DOHH2 (cell line): ENCODE measurements at regions not wholly inside any gene's neighbourhood (a gene's known extent, or its start where the extent isn't known, plus 50 kb on each side); places are given as distances from the start of the nearest gene placed in this dataset.

ENCODE experiments used
- H3F3A ChIP-seq: fragments of 200-600 bp; sonication (generic), shearing (Covaris generic); 2 replicates; pipeline ENCODE4 v1.6.0; 2016; ENCODE audit warnings: antibody characterized with exemption, mild to moderate bottlenecking; ENCODE audit not compliant: control insufficient read depth, insufficient read depth
- H3K27ac ChIP-seq: fragments of 200-600 bp; sonication (generic); 2 replicates; pipeline ENCODE4 v1.5.1; 2014; ENCODE audit warnings: low read depth, mild to moderate bottlenecking, low read length, moderate library complexity
- H3K27me3 ChIP-seq: fragments of 200-600 bp; sonication (generic); 2 replicates; pipeline ENCODE4 v1.6.1; 2014; ENCODE audit warnings: mild to moderate bottlenecking, low read length, mixed read lengths; ENCODE audit not compliant: control insufficient read depth
- H3K36me3 ChIP-seq: fragments of 200-600 bp; sonication (generic); 2 replicates; pipeline ENCODE4 v1.6.1; 2014; ENCODE audit warnings: mild to moderate bottlenecking, low read length, moderate library complexity, mixed read lengths; ENCODE audit not compliant: control insufficient read depth
- H3K4me1 ChIP-seq: fragments of 200-600 bp; sonication (generic); 2 replicates; pipeline ENCODE4 v1.6.1; 2014; ENCODE audit warnings: mild to moderate bottlenecking, low read length, mixed read lengths; ENCODE audit not compliant: control insufficient read depth
- H3K4me2 ChIP-seq: fragments of 200-600 bp; sonication (generic); 2 replicates; pipeline ENCODE4 v1.6.0; 2014; ENCODE audit warnings: mild to moderate bottlenecking, low read length, moderate library complexity
- H3K4me3 ChIP-seq: fragments of 200-600 bp; sonication (generic); 2 replicates; pipeline ENCODE4 v1.5.1; 2014; ENCODE audit warnings: mild to moderate bottlenecking, low read length, mixed read lengths
- H3K79me2 ChIP-seq: fragments of 200-600 bp; sonication (generic); 2 replicates; pipeline ENCODE4 v1.6.1; 2014; ENCODE audit warnings: mild to moderate bottlenecking, low read length, mixed read lengths; ENCODE audit not compliant: control insufficient read depth
- H3K9me2 ChIP-seq: fragments of 200-600 bp; sonication (generic); replicated peaks from 2 replicates; pipeline ENCODE4 v1.6.1; 2014; ENCODE audit warnings: mild to moderate bottlenecking, low read length, mixed read lengths; ENCODE audit not compliant: control insufficient read depth
- H3K9me3 ChIP-seq: fragments of 200-600 bp; sonication (generic); 2 replicates; pipeline ENCODE4 v1.6.1; 2014; ENCODE audit warnings: antibody characterized with exemption, low read length, mixed read lengths; ENCODE audit not compliant: control insufficient read depth, insufficient read depth
- H4K20me1 ChIP-seq: fragments of 200-600 bp; sonication (generic); 2 replicates; pipeline ENCODE4 v1.6.0; 2014; ENCODE audit warnings: low read depth, mild to moderate bottlenecking, antibody characterized with exemption, low read length, moderate library complexity; ENCODE audit not compliant: control insufficient read depth, insufficient read depth
- CTCF ChIP-seq: fragments of 200-600 bp; sonication (generic); IDR thresholded peaks from one replicate; pipeline ENCODE4 v1.5.1; 2014; ENCODE audit warnings: antibody characterized with exemption, mild to moderate bottlenecking, low read depth, low read length; ENCODE audit not compliant: poor library complexity, severe bottlenecking
- EZH2phosphoT487 ChIP-seq: fragments of 200-600 bp; sonication (generic); IDR thresholded peaks from 2 replicates; pipeline ENCODE4 v1.6.1; 2017; ENCODE audit warnings: borderline replicate concordance, mild to moderate bottlenecking, antibody characterized with exemption, low read length, moderate library complexity, mixed read lengths

GRCh38 chrX:124250835-124251437 lies 81.5 kb upstream of the TEX13D start:
- Histone ChIP-seq H3K4me2 (no peak overlapping the region), H4K20me1 (no peaks in the 10 kb centered on the region), H3F3A (no peaks in the 10 kb centered on the region), H3K4me1 (no peaks in the 10 kb centered on the region), H3K9me3 (no peaks in the 10 kb centered on the region), H3K4me3 (no peak overlapping the region), H3K9me2 (no peaks in the 10 kb centered on the region), H3K36me3 (no peaks in the 10 kb centered on the region), H3K27me3 (no peaks in the 10 kb centered on the region), H3K79me2 (no peaks in the 10 kb centered on the region), H3K27ac (no peak overlapping the region)
- no peak for TF ChIP-seq CTCF
- no peak for TF ChIP-seq EZH2phosphoT487

GRCh38 chrX:124254611-124255010 lies 77.8 kb upstream of the TEX13D start:
- no peak overlapping the region for H3K4me3 ChIP-seq
- H3K9me2 ChIP-seq, result no peaks in the 10 kb centered on the region
- no peak overlapping the region for H3K4me2 ChIP-seq
- H3K27ac ChIP-seq, result no peak overlapping the region
- H4K20me1 ChIP-seq, result no peaks in the 10 kb centered on the region
- no peaks in the 10 kb centered on the region for H3K79me2 ChIP-seq
- no peaks in the 10 kb centered on the region for H3K4me1 ChIP-seq
- no peaks in the 10 kb centered on the region for H3F3A ChIP-seq
- no peaks in the 10 kb centered on the region for H3K36me3 ChIP-seq
- H3K27me3 ChIP-seq, result no peaks in the 10 kb centered on the region
- no peaks in the 10 kb centered on the region for H3K9me3 ChIP-seq
- TF ChIP-seq CTCF, result no peak
- no peak for TF ChIP-seq EZH2phosphoT487

- Histone ChIP-seq H3K9me2 (no peaks in the 10 kb centered on the region), H3K4me1 (no peaks in the 10 kb centered on the region), H3K27me3 (no peaks in the 10 kb centered on the region), H3F3A (no peaks in the 10 kb centered on the region), H3K79me2 (no peaks in the 10 kb centered on the region), H3K27ac (no peak overlapping the region), H4K20me1 (no peaks in the 10 kb centered on the region), H3K36me3 (no peaks in the 10 kb centered on the region), H3K4me2 (no peak overlapping the region), H3K4me3 (no peak overlapping the region), H3K9me3 (no peaks in the 10 kb centered on the region)
- TF ChIP-seq EZH2phosphoT487 (no peak), CTCF (no peak)
Observed at GRCh38 chrX:124256216-124256615, 76.2 kb upstream of the TEX13D start.
